ENCODE measurements at regions not wholly inside any gene's neighbourhood (a gene's known extent, or its start where the extent isn't known, plus 50 kb on each side); places are given as distances from the start of the nearest gene placed in this dataset.

GRCh38 chr2:234341306-234341985 lies 155.4 kb downstream of the ARL4C start:
- no peak for DNase-seq (ENCODE audit: low read depth in 4 of 4, low spot score in 3 of 4)

GRCh38 chr2:234339501-234339900 lies 157.4 kb downstream of the ARL4C start:
- no peak for DNase-seq (ENCODE audit: low read depth in 4 of 4, low spot score in 3 of 4)

- no peak for DNase-seq (ENCODE audit: low read depth in 4 of 4, low spot score in 3 of 4)
These were observed 157.9 kb downstream of the ARL4C start for GRCh38 chr2:234339011-234339410.

GRCh38 chr2:234335661-234336228 lies 161.1 kb downstream of the ARL4C start:
- peak in 1 of 4 donors; percentile 51 for DNase-seq (ENCODE audit: low read depth in 4 of 4, low spot score in 3 of 4)

GRCh38 chr2:234334756-234335155 lies 162.1 kb downstream of the ARL4C start:
- DNase-seq (ENCODE audit: low read depth in 4 of 4, low spot score in 3 of 4), result no peak

GRCh38 chr2:234334151-234334550 lies 162.7 kb downstream of the ARL4C start:
- no peak for DNase-seq (ENCODE audit: low read depth in 4 of 4, low spot score in 3 of 4)

- DNase-seq (ENCODE audit: low read depth in 4 of 4, low spot score in 3 of 4), result no peak
These were observed 163.4 kb downstream of the ARL4C start for GRCh38 chr2:234333168-234334130.

- DNase-seq (ENCODE audit: low read depth in 4 of 4, low spot score in 3 of 4), result no peak
These were observed 164.9 kb downstream of the ARL4C start for GRCh38 chr2:234331966-234332365.

- DNase-seq (ENCODE audit: low read depth in 4 of 4, low spot score in 3 of 4), result no peak
These were observed 165.3 kb downstream of the ARL4C start for GRCh38 chr2:234331566-234331965.

- DNase-seq (ENCODE audit: low read depth in 4 of 4, low spot score in 3 of 4), result no peak
These were observed 166.0 kb downstream of the ARL4C start for GRCh38 chr2:234330902-234331301.

- no peak for DNase-seq (ENCODE audit: low read depth in 4 of 4, low spot score in 3 of 4)
These were observed 167.5 kb downstream of the ARL4C start for GRCh38 chr2:234329202-234329960.

- no peak for DNase-seq (ENCODE audit: low read depth in 4 of 4, low spot score in 3 of 4)
These were observed 168.4 kb downstream of the ARL4C start for GRCh38 chr2:234328444-234328990.

GRCh38 chr2:234326694-234327093 lies 170.2 kb downstream of the ARL4C start:
- DNase-seq (ENCODE audit: low read depth in 4 of 4, low spot score in 3 of 4), result no peak

- DNase-seq (ENCODE audit: low read depth in 4 of 4, low spot score in 3 of 4), result no peak
These were observed 172.8 kb downstream of the ARL4C start for GRCh38 chr2:234324116-234324515.

GRCh38 chr2:234322766-234323465 lies 174.0 kb downstream of the ARL4C start:
- DNase-seq (ENCODE audit: low read depth in 4 of 4, low spot score in 3 of 4), result no peak

- DNase-seq (ENCODE audit: low read depth in 4 of 4, low spot score in 3 of 4), result no peak
These were observed 176.8 kb downstream of the ARL4C start for GRCh38 chr2:234320066-234320465.

- no peak for DNase-seq (ENCODE audit: low read depth in 4 of 4, low spot score in 3 of 4)
These were observed 178.5 kb downstream of the ARL4C start for GRCh38 chr2:234318361-234318760.

GRCh38 chr2:234313558-234313957 lies 183.3 kb downstream of the ARL4C start:
- no peak for DNase-seq (ENCODE audit: low read depth in 4 of 4, low spot score in 3 of 4)

- DNase-seq (ENCODE audit: low read depth in 4 of 4, low spot score in 3 of 4), result no peak
These were observed 186.7 kb downstream of the ARL4C start for GRCh38 chr2:234310166-234310565.

GRCh38 chr2:234309431-234309830 lies 187.4 kb downstream of the ARL4C start:
- DNase-seq (ENCODE audit: low read depth in 4 of 4, low spot score in 3 of 4), result no peak

Data from left renal pelvis (tissue), 4 donors.